WTC11 (cell line): ENCODE measurements at regions not wholly inside any gene's neighbourhood (a gene's known extent, or its start where the extent isn't known, plus 50 kb on each side); places are given as distances from the start of the nearest gene placed in this dataset.

Experiments used
- ATAC-seq: fragments of 200-7000 bp; cut with Tn5 transposase; 2 replicates; pipeline ENCODE4 v1.10.0; 2021; ENCODE audit warnings: mild to moderate bottlenecking, moderate library complexity
- CTCF ChIA-PET: fragments of 300-600 bp; sonication (Branson Sonifier 250); formaldehyde crosslinking; loops from one replicate; lab custom pipeline; 2021; ENCODE audit warnings: antibody characterized with exemption; lab: Charles Lee
- POLR2A ChIA-PET: fragments of 350-600 bp; sonication (Branson Sonifier 250); formaldehyde crosslinking; loops from one replicate; lab custom pipeline; 2021; ENCODE audit warnings: antibody characterized with exemption; lab: Charles Lee
- DNase-seq: peaks from one replicate; pipeline ENCODE4 v3.0.0; 2021; ENCODE audit warnings: low spot score
- H3K27ac Mint-ChIP-seq: 2 replicates; pipeline ENCODE4 v1.8.0; 2021; ENCODE audit warnings: mixed read lengths
- H3K27me3 Mint-ChIP-seq: 2 replicates; pipeline ENCODE4 v1.8.0; 2021; ENCODE audit warnings: low read depth, mild to moderate bottlenecking, moderate library complexity, mixed read lengths
- H3K36me3 Mint-ChIP-seq: 2 replicates; pipeline ENCODE4 v1.8.0; 2021; ENCODE audit warnings: mixed read lengths
- H3K4me1 Mint-ChIP-seq: 2 replicates; pipeline ENCODE4 v1.8.0; 2022; ENCODE audit warnings: mixed read lengths
- H3K4me3 Mint-ChIP-seq: 2 replicates; pipeline ENCODE4 v1.8.0; 2021; ENCODE audit warnings: mild to moderate bottlenecking, moderate library complexity, mixed read lengths
- H3K9me3 Mint-ChIP-seq: 2 replicates; pipeline ENCODE4 v1.8.0; 2021; ENCODE audit warnings: mixed read lengths
- AFF4 ChIP-seq: sonication (generic); formaldehyde crosslinking; IDR thresholded peaks from 2 replicates; pipeline ENCODE4 v1.8.1; 2023; ENCODE audit warnings: mild to moderate bottlenecking, missing genetic modification reagents, borderline replicate concordance
- AR ChIP-seq: fragments of 250-450 bp; sonication (Bioruptor Pico); IDR thresholded peaks from 2 replicates; pipeline ENCODE4 v1.9.0; 2021; ENCODE audit warnings: mild to moderate bottlenecking
- ATF2 ChIP-seq: sonication (generic); formaldehyde crosslinking; IDR thresholded peaks from 2 replicates; pipeline ENCODE4 v1.8.1; 2022; ENCODE audit warnings: low read depth, missing genetic modification reagents, borderline replicate concordance
- CTCF ChIP-seq: fragments of 200-600 bp; IDR thresholded peaks from 2 replicates; pipeline ENCODE4 v1.8.0; 2022; ENCODE audit warnings: antibody characterized with exemption
- ELF4 ChIP-seq: sonication (generic); formaldehyde crosslinking; IDR thresholded peaks from 2 replicates; pipeline ENCODE4 v1.8.1; 2022; ENCODE audit warnings: low read depth, mild to moderate bottlenecking, moderate library complexity, missing genetic modification reagents
- ETV6 ChIP-seq: sonication (generic); formaldehyde crosslinking; IDR thresholded peaks from 2 replicates; pipeline ENCODE4 v1.8.1; 2022; ENCODE audit warnings: mild to moderate bottlenecking, missing genetic modification reagents
- JAZF1 ChIP-seq: fragments of 250-450 bp; sonication (Bioruptor Pico); IDR thresholded peaks from 2 replicates; pipeline ENCODE4 v1.9.0; 2021; ENCODE audit warnings: moderate library complexity, mild to moderate bottlenecking, inconsistent platforms
- MXD4 ChIP-seq: fragments of 250-450 bp; sonication (Bioruptor Pico); IDR thresholded peaks from 2 replicates; pipeline ENCODE4 v1.8.0; 2021; ENCODE audit warnings: mild to moderate bottlenecking, moderate library complexity, borderline replicate concordance
- PREB ChIP-seq: sonication (generic); formaldehyde crosslinking; IDR thresholded peaks from 2 replicates; pipeline ENCODE4 v1.8.1; 2022; ENCODE audit warnings: mild to moderate bottlenecking, missing genetic modification reagents, moderate library complexity, borderline replicate concordance
- RORB ChIP-seq: fragments of 250-450 bp; sonication (Bioruptor Pico); IDR thresholded peaks from 2 replicates; pipeline ENCODE4 v1.9.0; 2021; ENCODE audit warnings: mild to moderate bottlenecking
- SMAD3 ChIP-seq: sonication (generic); formaldehyde crosslinking; IDR thresholded peaks from 2 replicates; pipeline ENCODE4 v1.8.0; 2022; ENCODE audit warnings: missing genetic modification reagents, mild to moderate bottlenecking, borderline replicate concordance
- ZNF263 ChIP-seq: sonication (generic); formaldehyde crosslinking; IDR thresholded peaks from 2 replicates; pipeline ENCODE4 v1.8.1; 2022; ENCODE audit warnings: low read depth, mild to moderate bottlenecking, moderate library complexity, missing genetic modification reagents
- ZSCAN18 ChIP-seq: fragments of 250-450 bp; sonication (Bioruptor Pico); IDR thresholded peaks from 2 replicates; pipeline ENCODE4 v2.1.2; 2022; ENCODE audit warnings: mild to moderate bottlenecking, moderate library complexity

GRCh38 chr15:37877851-37878741 is 56.3 kb upstream of the TMCO5A start (continued):
- TF ChIP-seq AR (no peak), ZNF263 (CRISPR knock-in tag) (no peak), MXD4 (CRISPR knock-in tag) (no peak), ETV6 (CRISPR knock-in tag) (no peak)

- ATAC-seq (peak; percentile 85), DNase-seq (no peak)
- H3K27me3 Mint-ChIP-seq: no peaks in the 10 kb centered on the region
- no peak overlapping the region for H3K4me3 Mint-ChIP-seq
- H3K9me3 Mint-ChIP-seq: no peaks in the 10 kb centered on the region
- no peaks in the 10 kb centered on the region for H3K36me3 Mint-ChIP-seq
- ChIA-PET POLR2A (no interaction called here), CTCF (interaction anchor here (0.6 to 2.0 kb wide), 22 partner anchors 12 to 1004 kb away, joined by 3 to 25 read pairs (median 4); no protein-coding TSS in a partner anchor)
- H3K27ac Mint-ChIP-seq: peak overlapping the region; percentile 7; the same call in 1 of the 2 replicates
- peaks cover 7% of the 10 kb centered on the region for H3K4me1 Mint-ChIP-seq
- TF ChIP-seq ATF2 (CRISPR knock-in tag) (no peak), CTCF (peak; percentile 61)
Observed at GRCh38 chr15:37880009-37880834, 54.2 kb upstream of the TMCO5A start.

- ChIA-PET CTCF (interaction anchor here (0.7 to 2.0 kb wide), 13 partner anchors 11 to 1004 kb away, joined by 3 to 25 read pairs (median 6); no protein-coding TSS in a partner anchor), POLR2A (no interaction called here)
- no peak for ATAC-seq
- H3K4me3 Mint-ChIP-seq: no peak overlapping the region
- H3K4me1 Mint-ChIP-seq: peaks cover 7% of the 10 kb centered on the region
- TF ChIP-seq JAZF1 (no peak), RORB (CRISPR knock-in tag) (no peak), SMAD3 (CRISPR knock-in tag) (no peak), PREB (CRISPR knock-in tag) (no peak), AFF4 (CRISPR knock-in tag) (no peak), ELF4 (CRISPR knock-in tag) (no peak), ZNF263 (CRISPR knock-in tag) (no peak), ZSCAN18 (CRISPR knock-in tag) (no peak)
- no peak overlapping the region for H3K27ac Mint-ChIP-seq
- H3K9me3 Mint-ChIP-seq: no peaks in the 10 kb centered on the region
- H3K27me3 Mint-ChIP-seq: no peaks in the 10 kb centered on the region
- DNase-seq: no peak
- H3K36me3 Mint-ChIP-seq: no peaks in the 10 kb centered on the region
Observed at GRCh38 chr15:37880835-37881153, 53.6 kb upstream of the TMCO5A start.
